ENCODE measurements at regions not wholly inside any gene's neighbourhood (a gene's known extent, or its start where the extent isn't known, plus 50 kb on each side); places are given as distances from the start of the nearest gene placed in this dataset.

DNA sequence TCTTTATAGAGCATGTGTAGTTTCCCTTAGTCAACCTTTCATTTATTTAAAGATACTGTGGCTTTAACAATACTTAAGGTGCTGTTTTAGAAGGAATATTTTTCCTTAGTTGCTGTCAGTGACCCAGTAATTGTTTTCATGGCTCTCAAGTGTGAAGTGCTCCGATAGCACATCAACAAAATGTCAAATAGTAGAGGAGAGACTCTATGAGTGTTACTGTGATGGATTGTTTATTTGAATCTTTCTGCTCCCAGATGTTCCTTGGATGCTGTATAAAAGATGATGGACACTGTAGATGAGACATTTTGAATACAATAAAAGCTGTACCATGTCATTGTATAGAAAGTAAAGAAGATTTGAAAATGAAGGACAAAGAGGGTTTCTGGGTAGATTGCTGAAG, 1185.7 kb upstream of the C9orf72 start:
- TF ChIP-seq CTCF (IDR thresholded peaks at IDR 0.05) (no peak), POLR2A (IDR thresholded peaks at IDR 0.05) (no peak)

Measured in lower leg skin (tissue), 3 donors.